Loucy (cell line): ENCODE measurements at regions not wholly inside any gene's neighbourhood (a gene's known extent, or its start where the extent isn't known, plus 50 kb on each side); places are given as distances from the start of the nearest gene placed in this dataset.

Source experiments
- H2AFZ ChIP-seq: fragments of 200-600 bp; sonication (generic); 2 replicates; pipeline ENCODE4 v1.6.0; 2016; ENCODE audit warnings: antibody characterized with exemption, mild to moderate bottlenecking, low read length, moderate library complexity
- H3F3A ChIP-seq: fragments of 200-600 bp; 2 replicates; pipeline ENCODE4 v1.6.0; 2016; ENCODE audit warnings: antibody characterized with exemption, low read depth, mild to moderate bottlenecking
- H3K27me3 ChIP-seq: fragments of 200-600 bp; sonication (generic); 2 replicates; pipeline ENCODE4 v1.6.1; 2014; ENCODE audit warnings: low read length, mild to moderate bottlenecking; ENCODE audit not compliant: insufficient read depth, poor library complexity, severe bottlenecking
- H3K36me3 ChIP-seq: fragments of 200-600 bp; sonication (generic); 2 replicates; pipeline ENCODE4 v1.6.1; 2016; ENCODE audit warnings: low read length; ENCODE audit not compliant: insufficient read depth
- H3K4me1 ChIP-seq: fragments of 200-600 bp; sonication (generic); 2 replicates; pipeline ENCODE4 v1.5.1; 2014; ENCODE audit warnings: low read length, mild to moderate bottlenecking; ENCODE audit not compliant: insufficient read depth, poor library complexity, severe bottlenecking
- H3K4me2 ChIP-seq: fragments of 200-600 bp; sonication (generic); 2 replicates; pipeline ENCODE4 v1.6.0; 2014; ENCODE audit warnings: antibody characterized with exemption, low read length, low read depth, mild to moderate bottlenecking; ENCODE audit not compliant: poor library complexity, severe bottlenecking
- H3K4me3 ChIP-seq: fragments of 200-600 bp; sonication (generic); 2 replicates; pipeline ENCODE4 v1.5.1; 2014; ENCODE audit warnings: low read length, mild to moderate bottlenecking, mixed read lengths; ENCODE audit not compliant: poor library complexity, severe bottlenecking
- H3K79me2 ChIP-seq: fragments of 200-600 bp; sonication (generic); 2 replicates; pipeline ENCODE4 v1.6.1; 2014; ENCODE audit warnings: low read length; ENCODE audit not compliant: insufficient read depth
- H3K9ac ChIP-seq: fragments of 200-600 bp; sonication (generic); 2 replicates; pipeline ENCODE4 v1.6.0; 2014; ENCODE audit warnings: mild to moderate bottlenecking, low read depth, low read length, moderate library complexity; ENCODE audit not compliant: poor library complexity, severe bottlenecking
- H3K9me2 ChIP-seq: fragments of 200-600 bp; sonication (generic); replicated peaks from 2 replicates; pipeline ENCODE4 v1.6.1; 2016; ENCODE audit warnings: low read depth, low read length, mixed read lengths
- H3K9me3 ChIP-seq: fragments of 200-600 bp; sonication (generic); 2 replicates; pipeline ENCODE4 v1.6.1; 2014; ENCODE audit warnings: mild to moderate bottlenecking, antibody characterized with exemption, low read length, low read depth; ENCODE audit not compliant: insufficient read depth
- H4K20me1 ChIP-seq: fragments of 200-600 bp; sonication (generic); 2 replicates; pipeline ENCODE4 v1.6.0; 2014; ENCODE audit warnings: antibody characterized with exemption, low read length, mild to moderate bottlenecking; ENCODE audit not compliant: insufficient read depth, poor library complexity, severe bottlenecking
- CTCF ChIP-seq: fragments of 200-600 bp; sonication (generic); conservative IDR thresholded peaks from 2 replicates; pipeline ENCODE4 v1.5.1; 2014; ENCODE audit warnings: mild to moderate bottlenecking, antibody characterized with exemption, low read length
- EZH2phosphoT487 ChIP-seq: fragments of 200-600 bp; IDR thresholded peaks from 2 replicates; pipeline ENCODE4 v1.6.1; 2018; ENCODE audit warnings: antibody characterized with exemption, mild to moderate bottlenecking, moderate library complexity, borderline replicate concordance

DNA sequence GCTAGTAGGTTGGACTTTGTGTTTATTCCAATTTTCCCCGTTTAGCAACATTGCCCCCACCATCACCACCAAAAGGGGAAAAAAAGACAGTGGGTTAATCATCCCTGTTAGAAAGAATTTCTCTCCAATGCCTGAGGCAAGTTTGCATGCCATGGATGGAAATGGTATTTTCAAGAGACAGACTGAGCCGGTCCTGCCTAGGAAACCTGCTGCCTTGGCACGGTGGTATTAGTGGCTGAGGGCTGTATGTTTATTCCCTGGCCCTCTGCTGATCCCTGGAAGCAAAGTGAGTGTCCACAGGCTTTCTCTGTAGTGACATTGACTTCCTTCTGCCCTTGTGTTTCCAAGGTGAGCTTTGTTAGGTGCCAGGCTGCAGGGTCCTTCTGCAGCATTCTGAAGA is 427.0 kb upstream of the RBFOX1 start:
- TF ChIP-seq EZH2phosphoT487: no peak
- TF ChIP-seq CTCF: no peak
- no peaks in the 10 kb centered on the region for H4K20me1 ChIP-seq
- H3K9me3 ChIP-seq: no peaks in the 10 kb centered on the region; the same call in 1 of the 2 replicates
- no peak overlapping the region for H3K4me2 ChIP-seq
- H3K27me3 ChIP-seq: no peaks in the 10 kb centered on the region
- no peaks in the 10 kb centered on the region for H3K36me3 ChIP-seq
- H2AFZ ChIP-seq: no peak overlapping the region
- H3F3A ChIP-seq: no peaks in the 10 kb centered on the region
- no peaks in the 10 kb centered on the region for H3K79me2 ChIP-seq
- H3K4me1 ChIP-seq: no peaks in the 10 kb centered on the region
- H3K9ac ChIP-seq: no peak overlapping the region
- H3K9me2 ChIP-seq: no peaks in the 10 kb centered on the region
- no peak overlapping the region for H3K4me3 ChIP-seq

GRCh38 chr16:6903671-6904070 is 429.0 kb upstream of the RBFOX1 start:
- Histone ChIP-seq H3K27me3 (no peaks in the 10 kb centered on the region), H4K20me1 (no peaks in the 10 kb centered on the region), H3K9me2 (no peaks in the 10 kb centered on the region), H3K9ac (no peak overlapping the region), H3K36me3 (no peaks in the 10 kb centered on the region), H3K4me1 (no peaks in the 10 kb centered on the region), H3K4me2 (no peak overlapping the region), H3F3A (no peaks in the 10 kb centered on the region), H3K9me3 (no peaks in the 10 kb centered on the region), H2AFZ (no peak overlapping the region), H3K4me3 (no peak overlapping the region), H3K79me2 (no peaks in the 10 kb centered on the region)
- TF ChIP-seq CTCF (no peak), EZH2phosphoT487 (no peak)

DNA sequence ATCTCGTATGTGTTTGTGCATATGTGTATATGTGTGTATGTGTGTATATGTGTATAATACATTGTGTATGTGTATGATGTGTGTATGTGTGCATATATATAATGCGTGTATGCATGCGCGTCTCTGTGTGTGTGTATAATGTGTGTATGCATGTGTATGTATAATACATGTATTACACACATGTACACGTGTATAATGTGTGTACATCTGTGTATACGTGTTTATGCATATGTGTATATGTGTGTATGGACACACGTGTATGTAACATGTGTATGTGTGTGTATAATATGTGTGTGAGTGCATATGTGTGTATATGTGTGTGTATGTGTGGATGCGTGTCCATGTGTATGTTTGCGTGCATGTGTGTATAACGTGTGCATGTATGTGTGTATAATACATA is 433.7 kb upstream of the RBFOX1 start:
- TF ChIP-seq CTCF: no peak
- TF ChIP-seq EZH2phosphoT487: no peak
- no peaks in the 10 kb centered on the region for H3K9me2 ChIP-seq
- H3K4me2 ChIP-seq: no peak overlapping the region
- H3K9me3 ChIP-seq: no peaks in the 10 kb centered on the region
- H3K36me3 ChIP-seq: no peaks in the 10 kb centered on the region
- no peaks in the 10 kb centered on the region for H3K4me1 ChIP-seq
- no peak overlapping the region for H3K4me3 ChIP-seq
- no peaks in the 10 kb centered on the region for H3F3A ChIP-seq
- no peaks in the 10 kb centered on the region for H4K20me1 ChIP-seq
- no peak overlapping the region for H3K9ac ChIP-seq
- no peak overlapping the region for H2AFZ ChIP-seq
- no peaks in the 10 kb centered on the region for H3K79me2 ChIP-seq
- no peaks in the 10 kb centered on the region for H3K27me3 ChIP-seq
